SK-N-DZ (cell line): ENCODE measurements at regions not wholly inside any gene's neighbourhood (a gene's known extent, or its start where the extent isn't known, plus 50 kb on each side); places are given as distances from the start of the nearest gene placed in this dataset.

Experiments
- DNase-seq: peaks from one replicate; pipeline ENCODE4 v3.0.0-alpha.2; 2015; ENCODE audit warnings: low spot score

GRCh38 chr11:127737499-127737898 lies 736.9 kb upstream of the KIRREL3 start:
- no peak for DNase-seq

- DNase-seq = no peak
Observed at GRCh38 chr11:127733552-127733951, 733.0 kb upstream of the KIRREL3 start.

GRCh38 chr11:127726367-127726766 lies 725.8 kb upstream of the KIRREL3 start:
- DNase-seq = no peak

- no peak for DNase-seq
Observed at GRCh38 chr11:127723714-127724113, 723.1 kb upstream of the KIRREL3 start.

- DNase-seq = no peak
Observed at GRCh38 chr11:127713226-127713625, 712.7 kb upstream of the KIRREL3 start.

- DNase-seq = no peak
Observed at GRCh38 chr11:127711748-127712147, 711.2 kb upstream of the KIRREL3 start.

- DNase-seq = no peak
Observed at GRCh38 chr11:127710831-127711230, 710.3 kb upstream of the KIRREL3 start.

GRCh38 chr11:127709960-127710359 lies 709.4 kb upstream of the KIRREL3 start:
- no peak for DNase-seq

GRCh38 chr11:127693686-127694085 lies 693.1 kb upstream of the KIRREL3 start:
- DNase-seq = no peak

GRCh38 chr11:127683321-127683720 lies 682.8 kb upstream of the KIRREL3 start:
- DNase-seq = no peak

GRCh38 chr11:127679816-127680545 lies 679.4 kb upstream of the KIRREL3 start:
- no peak for DNase-seq

GRCh38 chr11:127678631-127679030 lies 678.1 kb upstream of the KIRREL3 start:
- DNase-seq = no peak

GRCh38 chr11:127677660-127678425 lies 677.3 kb upstream of the KIRREL3 start:
- no peak for DNase-seq

- DNase-seq = no peak
Observed at GRCh38 chr11:127675581-127675980, 675.0 kb upstream of the KIRREL3 start.

- DNase-seq = no peak
Observed at GRCh38 chr11:127674754-127675153, 674.2 kb upstream of the KIRREL3 start.

GRCh38 chr11:127670374-127671119 lies 670.0 kb upstream of the KIRREL3 start:
- peak; percentile 3 for DNase-seq

GRCh38 chr11:127656116-127656836 lies 655.7 kb upstream of the KIRREL3 start:
- DNase-seq = no peak

GRCh38 chr11:127653076-127653475 lies 652.5 kb upstream of the KIRREL3 start:
- DNase-seq = no peak

GRCh38 chr11:127651888-127652221 lies 651.3 kb upstream of the KIRREL3 start:
- DNase-seq = no peak

- no peak for DNase-seq
Observed at GRCh38 chr11:127651175-127651887, 650.8 kb upstream of the KIRREL3 start.

GRCh38 chr11:127649958-127650357 lies 649.4 kb upstream of the KIRREL3 start:
- no peak for DNase-seq
